Nucleus accumbens (tissue), 56 donors: ENCODE measurements at regions not wholly inside any gene's neighbourhood (a gene's known extent, or its start where the extent isn't known, plus 50 kb on each side); places are given as distances from the start of the nearest gene placed in this dataset.
A peak's percentile ranks its signal among the peaks of the same experiment; 100 is the strongest.

Experiments
- DNase-seq, 56 donors: peaks; one replicate each; lab custom pipeline; 2025; lab: John Stamatoyannopoulos, UW

DNA sequence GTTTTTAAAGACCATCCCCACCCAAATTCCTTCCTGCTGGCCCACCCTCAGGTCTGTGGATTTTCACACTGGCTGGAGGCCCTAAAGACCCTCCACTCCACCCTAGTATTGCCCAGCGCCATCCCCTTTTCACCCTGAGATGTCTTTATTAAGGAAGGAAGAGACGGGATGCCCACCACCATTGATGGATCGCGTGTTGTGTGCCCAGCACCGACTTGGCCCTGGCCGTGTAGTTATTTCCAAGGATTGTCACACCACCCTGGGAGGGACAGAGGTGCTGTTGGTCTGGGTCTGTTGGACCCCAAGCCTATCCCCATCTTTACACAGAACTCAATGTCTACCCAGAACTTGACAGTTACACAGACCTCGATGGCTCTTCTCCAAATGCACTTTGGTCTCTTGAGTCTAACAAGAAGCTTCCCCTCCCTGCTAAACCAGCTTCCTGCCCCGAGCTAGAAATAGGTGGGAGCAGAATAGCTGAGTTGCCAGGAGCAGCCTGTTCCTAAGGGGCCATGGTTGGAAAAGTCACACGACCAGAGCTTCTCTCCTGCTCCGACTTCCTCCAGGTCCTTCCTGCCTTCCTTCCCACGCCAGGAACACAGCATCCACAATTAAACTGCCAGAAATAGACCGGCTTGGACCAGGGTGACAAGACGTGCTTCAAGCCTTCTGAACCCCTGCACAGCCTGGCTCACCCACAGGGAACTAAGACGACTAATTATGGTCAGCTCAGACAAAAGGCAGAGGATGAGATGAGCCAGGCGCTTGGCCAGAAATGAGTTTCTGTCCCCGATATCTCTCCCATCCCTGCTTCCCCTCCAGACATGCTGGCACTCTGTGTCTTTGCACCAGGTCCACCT, 139.5 kb upstream of the CHST15 start:
- no peak for DNase-seq

DNA sequence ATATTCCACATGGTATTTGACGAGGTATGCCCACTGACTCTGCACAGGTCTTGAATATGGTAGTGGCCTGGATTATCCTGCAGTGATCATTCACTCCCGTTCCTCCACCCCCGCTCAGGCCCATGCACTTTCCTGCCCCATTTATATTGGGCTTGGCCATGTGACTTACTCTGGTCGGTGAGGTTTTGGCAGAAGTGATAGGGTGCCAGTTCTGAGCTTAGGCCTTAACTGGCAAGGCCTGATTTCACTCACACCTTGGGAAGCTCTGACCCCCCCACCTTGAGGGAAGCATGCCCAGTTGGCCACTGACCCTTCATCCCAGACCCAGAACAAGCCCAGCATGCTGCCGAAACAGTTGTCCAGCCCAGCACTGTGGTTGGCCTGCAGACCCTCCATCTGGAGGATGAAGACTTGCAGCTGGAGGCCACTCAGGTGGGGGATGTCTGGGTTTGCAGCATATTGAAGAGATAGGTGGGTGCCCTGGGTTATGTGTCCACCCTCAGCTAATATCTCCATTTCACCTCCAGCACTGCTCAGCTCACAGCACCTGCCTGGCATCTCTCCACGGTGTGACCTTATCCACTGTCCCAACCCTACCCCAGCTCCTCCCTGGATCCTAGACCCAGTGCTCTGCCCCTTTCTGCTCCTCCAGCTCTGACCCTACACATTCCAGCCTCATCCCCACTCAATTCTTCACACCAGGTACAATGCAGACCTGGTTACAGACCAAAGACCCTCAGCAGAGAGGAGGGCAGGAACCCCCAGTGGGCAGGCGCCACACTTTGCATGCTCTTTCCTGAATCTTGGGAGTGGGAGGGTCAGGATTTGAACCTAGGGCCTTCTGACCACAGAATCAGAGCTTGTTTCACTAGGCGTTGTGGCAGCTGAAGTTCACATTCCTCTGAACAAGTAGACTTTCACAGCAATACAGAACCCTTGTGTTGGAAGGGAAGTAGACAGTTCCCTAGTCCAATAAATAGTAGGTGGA, 138.1 kb upstream of the CHST15 start:
- DNase-seq = no peak

DNA sequence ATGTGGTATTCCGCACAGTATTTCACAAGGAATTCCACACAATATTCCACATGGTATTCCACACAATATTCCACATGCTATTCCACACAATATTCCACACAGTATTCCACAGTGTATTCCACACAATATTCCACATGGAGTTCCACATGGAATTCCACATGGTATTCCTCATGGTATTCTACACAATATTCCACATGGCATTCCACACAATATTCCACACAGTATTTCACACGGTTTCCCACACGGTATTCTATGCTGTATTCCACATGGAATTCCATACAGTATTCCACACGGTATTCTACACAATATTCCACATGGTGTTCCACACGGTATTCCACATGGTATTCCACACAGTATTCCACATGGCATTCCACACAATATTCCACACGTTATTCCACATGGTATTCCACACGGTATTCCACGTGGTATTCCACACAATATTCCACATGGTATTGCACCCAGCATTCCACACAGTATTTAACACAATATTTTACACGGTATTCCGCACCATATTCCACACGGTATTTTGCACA, 137.3 kb upstream of the CHST15 start:
- no peak for DNase-seq

DNA sequence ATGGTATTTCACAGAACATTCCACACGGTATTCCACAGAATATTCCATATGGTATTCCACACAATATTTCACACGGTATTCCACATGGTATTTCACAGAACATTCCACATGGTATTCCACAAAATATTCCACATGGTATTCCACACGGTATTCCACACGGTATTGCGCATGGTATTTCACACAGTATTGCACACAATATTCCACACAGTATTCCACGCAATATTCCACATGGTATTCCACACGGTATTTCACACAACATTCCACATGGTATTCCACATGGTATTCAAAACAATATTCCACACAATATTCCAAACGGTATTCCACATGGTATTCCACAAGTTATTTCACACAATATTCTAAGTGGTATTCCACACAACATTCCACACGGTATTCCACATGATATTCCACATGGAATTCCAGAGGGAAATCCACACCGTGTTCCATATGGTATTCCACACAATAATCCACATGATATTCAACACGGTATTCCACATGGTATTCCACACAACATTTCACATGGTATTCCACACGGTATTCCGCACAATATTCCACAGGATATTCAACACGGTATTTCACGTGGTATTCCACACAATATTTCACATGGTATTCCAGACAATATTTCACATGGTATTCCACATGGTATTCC, 136.7 kb upstream of the CHST15 start:
- no peak for DNase-seq

DNA sequence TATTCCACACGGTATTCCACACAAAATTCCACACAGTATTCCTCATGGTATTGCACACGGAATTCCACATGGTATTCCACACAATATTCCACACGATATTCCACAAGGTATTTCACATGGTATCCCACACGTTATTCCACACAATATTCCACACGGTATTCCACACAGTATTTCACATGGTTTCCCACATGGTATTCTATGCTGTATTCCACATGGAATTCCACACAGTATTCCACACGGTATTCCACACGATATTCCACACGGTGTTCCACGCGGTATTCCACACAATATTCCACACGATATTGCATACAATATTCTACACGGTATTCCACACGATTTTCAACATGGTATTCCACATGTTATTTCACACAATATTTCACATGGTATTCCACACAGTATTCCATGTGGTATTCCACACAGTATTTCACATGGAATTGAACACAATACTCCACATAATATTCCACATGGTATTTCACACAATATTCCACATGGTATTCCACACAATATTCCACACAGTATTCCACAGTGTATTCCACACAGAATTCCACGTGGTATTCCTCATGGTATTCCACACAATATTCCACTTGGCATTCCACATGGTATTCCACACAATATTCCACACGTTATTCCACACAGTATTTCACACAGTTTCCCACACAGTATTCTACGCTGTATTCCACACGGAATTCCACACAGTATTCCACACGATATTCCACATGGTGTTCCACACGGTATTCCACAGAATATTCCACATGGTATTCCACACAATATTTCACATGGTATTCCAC, 136.0 kb upstream of the CHST15 start:
- no peak for DNase-seq

DNA sequence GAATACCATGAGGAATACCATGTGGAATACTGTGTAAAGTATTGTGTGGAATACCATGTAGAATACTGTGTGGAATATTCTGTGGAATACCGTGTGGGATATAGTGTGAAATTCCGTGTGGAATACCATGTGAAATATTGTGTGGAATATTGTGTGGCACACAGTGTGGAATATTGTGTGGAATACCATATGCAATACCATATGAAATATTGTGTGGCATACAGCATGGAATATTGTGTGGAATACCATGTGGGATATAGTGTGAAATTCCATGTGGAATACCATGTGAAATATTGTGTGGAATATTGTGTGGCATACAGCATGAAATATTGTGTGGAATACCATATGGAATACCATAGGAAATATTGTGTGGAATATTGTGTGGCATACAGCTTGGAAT, 135.1 kb upstream of the CHST15 start:
- DNase-seq = no peak

DNA sequence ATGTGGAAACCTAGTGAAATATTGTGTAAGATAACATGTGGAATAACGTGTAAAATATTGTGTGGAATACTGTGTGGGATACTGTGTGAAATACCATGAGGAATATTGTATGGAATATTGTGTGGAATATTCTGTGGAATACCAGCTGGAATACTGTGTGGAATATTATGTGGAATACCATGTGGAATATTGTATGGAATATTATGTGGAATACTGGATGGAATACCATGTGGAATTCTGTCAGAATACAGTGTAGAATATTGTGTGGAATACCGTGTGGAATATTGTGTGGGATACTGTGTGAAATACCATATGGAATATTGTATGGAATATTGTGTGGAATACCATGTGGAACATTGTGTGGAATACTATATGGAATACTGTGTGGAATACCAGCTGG, 134.6 kb upstream of the CHST15 start:
- no peak for DNase-seq

DNA sequence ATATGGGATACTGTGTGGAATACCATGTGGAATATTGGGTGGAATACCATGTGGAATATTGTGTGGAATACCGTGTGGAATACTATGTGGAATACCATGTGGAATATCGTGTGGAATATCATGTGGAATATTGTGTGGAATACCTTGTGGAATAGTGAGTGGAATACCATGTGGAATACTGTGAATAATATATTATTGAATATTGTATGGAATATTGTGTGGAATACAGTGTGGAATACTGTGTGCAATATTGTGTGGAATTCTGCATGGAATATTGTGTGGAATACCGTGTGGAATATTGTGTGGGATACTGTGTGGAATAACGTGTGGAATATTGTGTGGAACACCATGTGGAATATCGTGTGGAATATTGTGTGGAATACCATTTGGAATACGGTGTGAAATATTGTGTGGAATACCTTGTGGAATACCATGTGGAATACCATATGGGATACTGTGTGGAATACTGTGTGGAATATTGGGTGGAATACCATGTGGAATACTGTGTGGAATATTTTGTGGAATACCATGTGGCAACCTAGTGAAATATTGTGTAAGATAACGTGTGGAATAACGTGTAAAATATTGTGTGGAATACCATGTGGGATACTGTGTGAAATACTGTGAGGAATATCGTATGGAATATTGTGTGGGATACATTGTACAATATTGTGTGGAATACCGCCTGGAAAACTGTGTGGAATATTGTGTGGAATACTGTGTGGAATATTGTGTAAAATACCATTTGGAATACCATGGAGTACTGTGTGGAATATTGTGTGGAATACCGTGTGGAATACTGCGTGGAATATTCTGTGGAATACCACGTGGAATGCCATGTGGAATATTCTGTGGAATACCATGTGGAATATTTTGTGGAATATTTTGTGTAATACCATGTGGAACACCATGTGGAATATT, 133.9 kb upstream of the CHST15 start:
- DNase-seq = no peak

DNA sequence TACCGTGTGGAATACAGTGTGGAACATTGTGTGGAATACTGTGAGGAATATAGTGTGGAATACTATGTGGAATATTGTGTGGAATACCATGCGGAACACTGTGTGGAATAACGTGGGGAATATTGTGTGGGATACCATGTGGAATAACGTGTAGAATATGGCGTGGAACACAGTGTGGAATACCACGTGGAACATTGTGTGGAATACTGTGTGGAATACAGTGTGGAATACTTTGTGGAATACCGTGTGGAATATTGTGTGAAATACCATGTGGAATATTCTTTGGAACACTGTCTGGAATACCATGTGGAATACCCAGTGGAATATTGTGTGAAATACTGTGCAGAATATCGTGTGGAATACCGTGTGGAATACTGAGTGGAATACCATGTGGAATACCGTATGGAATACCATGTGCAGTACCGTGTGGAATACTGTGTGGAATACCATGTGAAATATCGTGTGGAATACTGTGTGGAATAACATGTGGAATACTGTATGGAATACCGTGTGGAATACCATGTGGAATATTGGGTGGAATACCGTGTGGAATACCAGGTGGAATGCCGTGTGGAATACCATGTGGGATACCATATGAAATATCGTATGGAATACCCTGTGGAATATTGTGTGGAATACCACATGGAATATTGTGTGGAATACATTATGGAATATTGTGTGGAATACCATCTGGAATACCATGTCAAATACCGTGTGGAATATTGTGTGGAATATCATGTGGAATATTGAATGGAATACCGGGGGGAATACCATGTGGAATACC, 133.1 kb upstream of the CHST15 start:
- DNase-seq = no peak

DNA sequence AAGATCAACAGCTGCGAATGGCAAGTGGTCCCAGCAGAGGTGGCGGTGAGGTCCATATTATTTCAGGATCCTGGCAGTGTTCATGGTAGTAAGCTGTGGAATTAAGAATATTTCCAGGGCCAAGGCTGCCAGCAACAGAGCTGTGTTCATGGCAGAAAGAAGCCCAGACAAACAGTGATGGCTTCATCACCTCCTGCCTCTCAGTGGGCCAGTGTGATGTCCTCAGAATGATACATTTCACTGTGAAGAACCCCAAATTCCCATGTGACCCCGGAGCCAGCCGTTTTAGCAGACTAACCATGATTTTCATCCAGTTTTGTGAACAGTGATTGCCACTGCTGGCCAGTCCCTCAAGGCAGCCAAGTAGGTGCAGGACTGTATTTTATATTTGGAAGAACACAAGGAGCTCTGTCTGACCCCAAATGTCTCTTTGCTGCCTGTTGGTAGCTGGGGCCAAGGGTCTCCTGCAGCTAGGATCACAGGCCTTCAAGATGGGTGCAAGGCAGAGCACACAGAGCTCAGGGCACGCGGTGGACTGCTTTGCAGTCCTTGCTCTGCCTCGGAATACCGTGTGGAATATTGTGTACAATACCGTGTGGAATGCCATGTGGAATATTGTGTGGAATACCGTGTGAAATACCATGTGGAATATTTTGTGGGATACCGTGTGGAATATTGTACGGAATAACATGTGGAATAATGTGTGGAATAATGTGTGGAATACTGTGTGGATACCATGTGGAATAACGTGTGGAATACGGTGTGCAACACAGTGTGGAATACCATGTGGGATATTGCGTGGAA, 132.3 kb upstream of the CHST15 start:
- no peak for DNase-seq

DNA sequence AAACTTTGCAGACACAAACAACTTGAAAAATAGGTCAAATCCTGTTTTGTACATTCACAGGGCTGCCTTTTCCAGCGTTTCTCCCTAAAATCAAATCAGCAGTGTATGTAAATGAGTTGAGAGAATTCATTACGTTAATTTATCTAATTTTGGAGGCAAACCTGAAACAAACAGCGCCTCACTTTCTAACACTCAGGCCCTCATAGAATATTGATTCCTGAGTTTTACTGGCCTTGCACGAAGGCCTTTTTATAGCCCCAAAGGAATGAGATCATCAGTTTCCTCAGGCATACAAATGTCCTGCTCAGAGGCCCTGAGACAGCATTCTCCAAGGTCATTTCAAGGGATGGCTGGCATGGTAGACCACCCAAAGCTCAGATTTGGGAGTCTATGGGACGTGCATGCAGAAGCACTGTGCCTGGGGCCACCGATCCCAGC, 131.7 kb upstream of the CHST15 start:
- no peak for DNase-seq

DNA sequence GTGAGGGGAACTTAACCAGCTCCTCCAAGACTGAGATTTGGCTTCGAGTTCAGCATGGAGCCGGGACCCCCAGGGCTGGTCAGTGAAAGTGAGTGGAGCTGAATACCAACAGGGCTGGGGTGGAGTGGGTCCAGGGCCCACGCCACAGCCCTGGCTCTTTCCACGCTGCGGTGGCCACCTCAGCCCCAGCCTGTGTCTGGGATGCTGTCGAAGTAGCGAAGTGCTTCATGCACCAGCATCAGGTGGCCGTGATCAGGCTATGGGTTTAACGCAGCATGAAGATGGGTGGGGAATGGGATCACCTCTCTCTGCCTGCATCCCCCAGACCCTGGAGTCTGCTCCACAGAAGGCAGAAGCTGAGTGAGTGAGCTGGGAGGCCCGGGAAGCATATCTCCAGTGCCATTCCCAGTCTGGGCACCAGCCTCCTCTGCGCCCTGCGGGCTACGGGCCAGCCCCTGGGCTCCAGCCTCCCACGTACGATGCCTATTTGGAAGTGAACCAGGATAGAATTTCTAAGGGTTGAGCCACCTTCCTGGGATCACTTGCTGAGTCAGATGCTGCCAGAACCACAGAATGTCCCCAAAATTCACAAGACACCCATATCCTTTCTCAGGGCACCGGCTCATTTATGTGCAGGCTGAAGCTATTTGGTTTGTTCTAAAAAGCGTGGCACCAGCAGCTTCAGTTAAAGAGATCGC, 131.1 kb upstream of the CHST15 start:
- peak in 14 of 56 donors; percentile 4 to 21 (median 12) for DNase-seq

DNA sequence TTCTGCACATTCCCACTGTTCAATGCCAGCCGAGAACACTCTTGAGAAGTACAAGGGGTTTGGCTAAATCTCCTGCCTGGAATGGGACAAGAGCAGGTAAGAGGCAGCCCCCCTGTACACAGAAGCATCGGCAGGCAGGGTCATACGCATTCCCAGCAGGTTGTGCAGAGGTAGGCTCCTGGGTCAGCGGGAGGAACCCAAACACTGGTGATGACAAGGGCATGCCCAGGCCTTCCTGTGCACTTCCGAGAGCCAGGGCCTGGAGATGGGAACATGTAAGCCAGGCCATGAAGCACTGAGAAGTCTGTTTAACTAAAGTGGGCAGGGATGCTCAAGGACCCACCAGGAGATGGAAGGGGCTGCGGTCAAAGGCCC, 130.3 kb upstream of the CHST15 start:
- no peak for DNase-seq

DNA sequence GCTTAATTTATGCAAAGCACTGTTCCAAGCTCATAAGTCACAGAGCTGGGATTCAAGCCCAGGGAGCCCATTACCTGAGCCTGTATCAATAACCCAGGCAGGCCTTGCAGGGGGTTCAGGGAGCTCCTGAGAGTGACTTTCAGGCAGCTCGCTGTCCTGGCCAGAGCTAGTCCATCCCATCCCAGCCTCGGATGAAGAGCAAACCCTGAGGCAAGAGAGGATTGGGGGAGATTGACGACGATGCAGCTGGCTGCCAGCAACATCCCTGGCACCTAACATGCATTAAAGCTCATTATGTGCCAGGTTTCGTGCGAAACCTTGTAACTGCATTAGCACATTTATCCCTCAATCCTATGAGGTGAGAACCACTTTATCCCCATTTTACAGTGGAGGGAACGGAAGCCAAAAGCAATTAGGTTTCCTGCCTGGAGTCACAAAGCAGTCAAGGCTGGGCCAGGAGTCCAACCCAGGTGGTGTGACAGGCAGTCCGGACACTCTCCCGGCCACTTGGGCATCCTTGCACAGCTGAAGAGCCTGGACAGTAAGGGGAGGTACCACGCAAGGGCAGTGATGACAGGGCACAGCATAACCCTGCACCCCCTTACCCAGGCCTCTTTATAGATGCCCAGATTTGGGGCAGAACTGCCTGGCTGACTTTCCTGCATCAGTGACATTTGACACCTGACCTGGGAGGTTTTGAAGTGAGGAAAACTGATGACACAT, 129.8 kb upstream of the CHST15 start:
- no peak for DNase-seq

DNA sequence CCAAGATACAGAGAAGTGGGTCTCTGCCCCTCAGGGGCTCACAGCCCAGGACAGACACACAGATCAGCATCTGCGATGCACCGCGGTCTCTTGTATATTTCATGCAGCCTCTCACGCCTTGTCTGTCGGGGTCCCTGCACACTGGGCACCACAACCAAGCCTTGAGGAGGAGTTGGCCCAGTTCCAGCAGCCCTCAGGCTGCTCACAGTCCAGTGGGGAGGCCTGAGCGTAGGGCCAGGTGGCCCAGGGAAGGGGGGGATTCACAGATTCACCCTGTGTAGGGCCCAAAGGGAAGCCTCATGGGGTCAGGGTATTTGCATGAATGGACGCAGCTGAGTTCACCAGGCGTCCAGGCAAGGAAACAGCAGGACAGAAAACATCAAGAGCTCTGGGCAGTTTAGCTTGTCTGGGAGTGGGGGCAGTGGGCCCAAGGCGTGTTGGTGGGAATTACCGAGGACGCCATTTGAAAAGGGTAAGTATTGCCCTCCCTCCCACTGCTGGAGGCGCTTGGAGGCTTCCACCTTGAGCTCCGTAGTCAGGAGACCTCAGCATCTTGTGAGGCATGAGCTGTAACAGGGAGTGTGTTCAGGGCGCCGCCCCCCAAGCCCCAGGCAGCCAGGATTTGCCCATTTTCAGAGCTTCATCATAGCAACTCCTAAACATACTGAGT, 129.1 kb upstream of the CHST15 start:
- no peak for DNase-seq
